Femur (tissue), 1 donor: ENCODE measurements at regions not wholly inside any gene's neighbourhood (a gene's known extent, or its start where the extent isn't known, plus 50 kb on each side); places are given as distances from the start of the nearest gene placed in this dataset.
"Not testable (repeated sequence)": the region's sequence is repeated elsewhere in the genome, so short reads cannot be mapped to it uniquely, and the experiment has no call there.

ENCODE experiments used
- DNase-seq: peaks from one replicate; pipeline ENCODE4 v3.0.0-alpha.2; 2017

- no peak for DNase-seq
These were observed 56.4 kb downstream of the FOXF2 start for GRCh38 chr6:1445650-1446330.

DNA sequence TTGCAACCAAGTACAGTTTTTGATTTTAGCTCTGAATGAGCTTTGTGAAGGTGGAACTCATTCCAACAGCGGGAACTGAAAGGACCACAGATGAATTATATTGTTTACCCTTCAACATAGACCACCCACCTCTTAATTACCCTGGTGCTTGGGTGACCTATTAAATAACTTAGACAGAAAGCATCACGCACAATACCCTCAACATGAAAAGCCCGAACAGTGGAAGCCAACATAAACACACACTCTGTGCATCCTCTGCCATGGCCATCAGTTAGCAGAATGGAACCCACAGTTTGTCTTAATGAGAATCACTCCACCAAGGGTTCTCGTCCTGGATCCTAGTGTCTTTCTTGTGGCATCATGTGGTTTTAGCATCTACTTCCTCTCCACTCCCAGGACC, 60.5 kb downstream of the FOXF2 start:
- no peak for DNase-seq

- no peak for DNase-seq
These were observed 63.6 kb downstream of the FOXF2 start for GRCh38 chr6:1453024-1453423.

DNA sequence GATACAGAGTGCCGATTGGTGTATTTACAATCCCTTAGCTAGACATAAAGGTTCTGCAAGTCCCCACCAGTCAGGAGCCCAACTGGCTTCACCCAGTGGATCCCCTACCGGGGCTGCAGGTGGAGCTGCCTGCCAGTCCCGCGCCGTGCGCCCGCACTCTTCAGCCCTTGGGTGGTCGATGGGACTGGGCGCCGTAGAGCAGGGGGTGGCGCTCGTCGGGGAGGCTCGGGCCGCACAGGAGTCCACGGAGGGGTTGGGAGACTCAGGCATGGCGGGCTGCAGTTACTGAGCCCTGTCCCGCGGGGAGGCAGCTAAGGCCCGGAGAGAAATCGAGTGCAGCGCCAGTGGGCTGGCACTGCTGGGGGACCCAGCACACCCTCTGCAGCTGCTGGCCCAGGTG, 67.4 kb downstream of the FOXF2 start:
- not testable (repeated sequence) for DNase-seq

DNA sequence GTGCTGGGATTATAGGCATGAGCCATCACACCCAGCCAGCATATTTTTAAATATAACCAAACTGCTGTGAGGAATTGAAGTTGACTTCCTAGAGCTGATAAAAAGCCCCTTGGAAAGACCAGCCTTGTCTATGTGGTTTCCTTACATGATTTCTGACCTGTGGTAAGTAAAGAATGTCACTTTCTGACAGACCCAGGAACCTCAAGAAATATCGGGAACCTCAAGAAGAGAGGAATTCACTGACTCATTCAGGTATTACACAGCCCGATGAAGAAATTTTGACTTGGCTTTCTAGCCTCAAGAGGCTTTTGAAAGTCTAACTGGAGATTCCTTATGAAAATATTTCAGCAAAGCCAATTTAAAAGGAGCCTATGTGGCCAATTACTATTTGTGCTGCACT, 71.8 kb downstream of the FOXF2 start:
- DNase-seq = no peak

DNA sequence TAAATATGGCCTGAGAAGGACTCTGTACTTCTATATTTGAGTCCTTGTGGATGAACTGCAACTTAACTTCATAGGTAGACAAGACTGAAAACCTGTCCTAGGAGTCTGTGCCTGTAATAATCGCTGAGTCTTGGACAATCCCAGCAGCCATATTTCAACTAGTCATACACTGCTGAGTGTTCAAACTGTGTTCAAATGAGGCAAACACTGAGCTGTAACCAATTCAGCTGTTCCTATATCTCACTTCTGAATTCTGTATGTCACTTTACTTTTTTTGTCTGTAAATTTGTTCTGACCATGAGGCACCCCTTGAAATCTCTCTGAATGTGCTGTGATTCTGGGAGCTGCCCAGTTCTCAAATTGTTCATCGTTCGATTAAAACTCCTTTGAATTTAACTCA, 72.4 kb downstream of the FOXF2 start:
- DNase-seq = no peak

DNA sequence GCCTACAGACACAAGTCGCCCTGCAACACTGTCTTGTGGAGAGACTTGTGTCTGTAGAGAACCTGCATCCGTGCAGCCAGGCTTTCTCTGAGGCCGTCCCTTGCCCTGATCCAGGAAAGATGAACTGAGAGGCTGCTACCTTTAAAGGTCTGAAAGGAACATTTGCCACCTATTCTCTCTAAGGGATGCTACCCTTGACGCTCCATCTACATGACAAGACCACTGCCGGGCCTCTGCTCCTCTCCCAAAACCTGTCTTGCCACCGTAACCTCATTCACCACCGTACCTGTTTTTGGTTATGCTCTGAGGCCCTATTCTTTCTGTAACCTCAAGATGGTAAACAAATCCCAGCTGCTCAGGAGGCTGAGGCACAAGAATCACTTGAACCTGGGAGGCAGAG, 73.9 kb downstream of the FOXF2 start:
- no peak for DNase-seq

DNA sequence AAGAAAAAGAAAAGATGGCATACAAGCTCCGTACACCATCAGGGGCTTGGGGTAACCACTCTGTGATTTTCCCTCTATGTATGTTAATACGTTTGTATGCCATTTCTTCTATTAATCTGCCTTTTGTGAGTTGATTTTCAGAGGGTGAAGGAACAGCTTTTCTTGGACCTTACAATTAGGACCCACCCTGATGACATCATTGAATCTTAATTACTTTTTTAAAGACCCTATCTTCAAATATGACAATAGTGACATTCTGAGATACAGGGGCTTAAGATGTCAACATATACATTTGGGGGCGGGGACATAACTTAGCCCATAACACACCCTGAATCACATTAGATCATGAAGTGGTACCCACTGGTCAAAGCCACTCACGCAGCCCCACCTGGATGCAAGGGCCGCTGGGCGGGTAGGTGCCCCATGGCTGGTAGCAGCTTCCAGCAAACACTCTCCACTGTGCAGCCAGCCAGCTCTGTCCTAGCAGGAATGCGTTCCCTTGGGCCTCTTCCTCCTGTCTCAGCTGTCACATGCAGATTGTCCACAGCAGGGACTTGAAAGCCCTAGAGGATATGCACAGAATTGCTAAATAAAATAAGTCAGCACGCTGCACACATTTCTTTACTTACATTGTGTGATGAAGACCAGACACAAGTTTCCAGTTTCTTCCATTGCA, 74.5 kb downstream of the FOXF2 start:
- no peak for DNase-seq

DNA sequence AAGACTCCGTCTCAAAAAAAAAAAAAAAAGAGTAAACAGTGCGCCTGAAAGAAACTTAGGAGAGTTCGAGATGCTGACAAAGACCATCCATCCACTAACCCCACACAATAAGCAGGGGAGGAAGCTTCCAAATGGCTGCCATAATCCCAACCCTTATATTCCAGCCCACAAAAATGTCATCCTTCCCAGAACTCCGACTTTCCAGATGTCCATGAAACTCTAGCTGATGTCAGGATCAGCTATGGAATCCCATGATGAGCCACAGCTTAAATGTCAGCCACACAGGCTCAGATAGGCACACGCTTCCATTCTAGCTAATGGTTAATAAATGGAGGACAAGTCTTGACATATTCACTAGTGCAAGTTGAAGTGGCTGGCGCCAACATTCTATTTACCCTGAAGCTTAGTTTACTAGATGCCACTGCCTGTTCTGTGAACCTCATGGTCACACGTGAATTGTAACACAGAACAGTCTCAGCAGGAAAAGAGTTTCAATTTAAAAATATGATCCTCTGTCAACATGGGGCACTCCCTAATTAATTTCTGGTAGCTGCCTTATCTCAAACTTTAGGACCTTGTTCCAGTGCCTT, 75.5 kb downstream of the FOXF2 start:
- no peak for DNase-seq

GRCh38 chr6:1468126-1468525, 78.8 kb downstream of the FOXF2 start:
- no peak for DNase-seq

- DNase-seq = no peak
These were observed 80.7 kb downstream of the FOXF2 start for GRCh38 chr6:1470040-1470439.

DNA sequence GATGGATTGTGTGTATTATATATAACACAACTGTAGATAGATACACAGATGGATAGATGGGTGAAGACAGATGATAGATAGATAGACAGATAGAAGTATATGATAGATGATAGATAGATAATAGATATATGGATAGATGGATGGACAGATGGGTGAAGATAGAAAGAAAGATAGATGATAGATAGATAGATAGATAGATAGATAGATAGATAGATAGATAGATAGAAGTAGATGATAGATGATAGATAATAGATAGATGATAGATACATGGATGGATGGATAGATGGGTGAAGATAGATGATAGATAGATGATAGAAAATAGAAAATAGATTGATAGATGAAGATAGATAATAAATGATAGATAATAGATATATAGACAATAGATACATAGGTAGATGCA, 83.3 kb downstream of the FOXF2 start:
- DNase-seq = no peak

DNA sequence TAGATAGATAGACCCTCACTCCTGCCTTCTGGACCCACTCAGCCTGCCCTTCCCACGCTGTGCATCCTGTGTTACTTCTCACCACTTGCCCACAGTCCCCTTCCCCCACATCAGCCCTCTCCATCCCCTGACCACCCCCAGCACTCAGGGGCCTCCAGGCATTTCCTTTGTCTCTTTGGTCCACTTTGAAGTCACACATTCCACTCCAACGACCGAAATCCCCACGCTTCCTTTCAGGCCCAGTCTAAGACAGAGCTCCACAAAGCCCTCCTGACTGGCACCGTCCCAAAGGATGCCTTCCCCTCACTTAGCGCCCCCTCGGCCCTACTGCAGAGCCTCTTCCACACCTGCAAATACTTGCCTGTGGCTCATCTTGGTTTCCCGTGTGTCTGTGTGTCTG, 83.8 kb downstream of the FOXF2 start:
- DNase-seq = no peak

- no peak for DNase-seq
These were observed 84.2 kb downstream of the FOXF2 start for GRCh38 chr6:1473598-1473997.

GRCh38 chr6:1474205-1474604, 84.8 kb downstream of the FOXF2 start:
- DNase-seq = no peak

GRCh38 chr6:1475174-1475573, 85.8 kb downstream of the FOXF2 start:
- DNase-seq = no peak

- no peak for DNase-seq
These were observed 88.2 kb downstream of the FOXF2 start for GRCh38 chr6:1477432-1478090.

- not testable (repeated sequence) for DNase-seq
These were observed 88.9 kb downstream of the FOXF2 start for GRCh38 chr6:1478163-1478826.

DNA sequence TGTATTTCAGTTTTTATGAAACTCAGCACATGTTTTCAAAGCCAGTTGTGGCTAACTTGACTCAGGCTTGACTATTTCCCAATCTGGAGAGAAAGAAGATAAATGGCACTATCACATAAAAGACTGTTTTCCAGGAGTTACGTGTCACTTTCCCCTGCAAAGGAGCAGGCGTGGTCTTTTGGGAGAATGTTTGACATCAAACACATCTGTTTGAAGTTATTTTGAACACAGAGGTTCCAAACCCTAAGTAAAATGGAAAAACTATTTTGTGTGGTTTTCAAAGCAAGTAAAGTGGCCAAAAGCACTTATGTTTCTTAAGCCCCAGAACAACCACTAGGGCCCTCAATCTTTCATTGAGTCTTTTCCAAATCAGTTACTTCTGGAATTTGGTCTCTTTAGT, 89.7 kb downstream of the FOXF2 start:
- DNase-seq = no peak

- no peak for DNase-seq
These were observed 90.3 kb downstream of the FOXF2 start for GRCh38 chr6:1479601-1480221.

GRCh38 chr6:1481286-1481685, 91.9 kb downstream of the FOXF2 start:
- peak; percentile 5 for DNase-seq

DNA sequence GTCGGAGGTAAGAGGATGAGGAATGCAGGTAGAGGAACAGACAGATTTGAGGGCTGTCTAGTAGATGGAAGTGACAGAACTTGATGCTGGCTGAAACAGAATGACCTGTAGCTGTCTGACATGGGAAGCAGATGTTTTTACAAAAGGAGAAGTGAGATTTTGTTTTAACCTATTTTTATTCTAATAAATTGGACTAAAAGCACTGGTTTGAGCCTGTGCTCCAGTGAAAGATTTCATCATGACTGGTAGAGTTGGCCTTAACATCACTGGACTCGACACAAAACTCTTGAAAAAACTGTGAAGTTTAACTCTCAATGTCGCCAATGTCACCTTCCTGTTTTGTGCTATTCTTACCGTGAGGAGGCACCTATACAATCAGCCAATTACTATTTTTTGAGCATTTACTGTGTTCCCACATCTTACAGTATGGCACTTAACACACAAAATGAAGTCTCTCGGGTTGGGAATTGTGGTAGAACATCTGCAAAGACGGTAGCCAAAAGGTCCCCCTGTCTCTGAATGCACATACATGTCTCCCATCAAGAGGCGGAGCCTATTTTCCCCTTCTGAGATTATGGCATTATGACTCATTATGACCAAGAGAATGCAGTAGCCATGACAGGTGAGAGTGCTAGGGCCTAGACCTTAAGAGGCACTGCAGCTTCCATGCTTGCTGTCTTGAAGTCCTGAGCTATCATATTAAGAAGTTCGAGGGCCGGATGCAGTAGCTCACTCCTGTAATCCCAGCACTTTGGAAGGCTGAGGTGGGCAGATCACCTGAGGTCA, 93.2 kb downstream of the FOXF2 start:
- no peak for DNase-seq
